ENCODE measurements at regions not wholly inside any gene's neighbourhood (a gene's known extent, or its start where the extent isn't known, plus 50 kb on each side); places are given as distances from the start of the nearest gene placed in this dataset.

DNA sequence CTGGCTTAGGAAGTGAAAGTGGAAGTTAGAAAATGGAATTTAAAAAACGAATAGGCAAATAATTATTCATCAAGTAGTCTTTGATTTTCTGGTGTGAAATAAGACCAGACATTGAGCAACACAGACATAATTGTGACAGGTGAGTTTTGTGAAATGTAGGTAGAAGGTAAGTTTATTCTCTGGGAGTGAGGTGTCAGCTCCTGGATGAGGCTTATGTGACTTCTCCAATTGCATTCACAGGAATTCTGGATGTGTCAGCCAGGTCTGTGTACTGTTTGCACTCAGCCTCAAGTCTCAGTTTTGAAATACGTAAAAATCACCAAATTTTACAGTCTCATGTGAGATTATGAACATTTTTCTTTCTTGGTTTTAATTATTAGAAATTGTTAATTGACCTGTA lies 537.6 kb downstream of the CETN3 start:
- TF ChIP-seq RAD21 (IDR thresholded peaks at IDR 0.05 in 1 of 2, conservative IDR thresholded peaks at IDR 0.05 in 1 of 2; ENCODE audit: low read depth in 2 of 2, low read length in 2 of 2) (no peak), EZH2 (IDR thresholded peaks at IDR 0.05; ENCODE audit: low read depth, low read length, severe bottlenecking) (no peak), RBBP5 (IDR thresholded peaks at IDR 0.05; ENCODE audit: borderline replicate concordance, low read depth, low read length) (no peak), EP300 (IDR thresholded peaks at IDR 0.05; ENCODE audit: borderline replicate concordance in 1 of 2, low read depth in 2 of 2, low read length in 2 of 2) (no peak), SRF (IDR thresholded peaks at IDR 0.05; ENCODE audit: low read depth, low read length) (no peak)
